ENCODE measurements at regions not wholly inside any gene's neighbourhood (a gene's known extent, or its start where the extent isn't known, plus 50 kb on each side); places are given as distances from the start of the nearest gene placed in this dataset.

DNA sequence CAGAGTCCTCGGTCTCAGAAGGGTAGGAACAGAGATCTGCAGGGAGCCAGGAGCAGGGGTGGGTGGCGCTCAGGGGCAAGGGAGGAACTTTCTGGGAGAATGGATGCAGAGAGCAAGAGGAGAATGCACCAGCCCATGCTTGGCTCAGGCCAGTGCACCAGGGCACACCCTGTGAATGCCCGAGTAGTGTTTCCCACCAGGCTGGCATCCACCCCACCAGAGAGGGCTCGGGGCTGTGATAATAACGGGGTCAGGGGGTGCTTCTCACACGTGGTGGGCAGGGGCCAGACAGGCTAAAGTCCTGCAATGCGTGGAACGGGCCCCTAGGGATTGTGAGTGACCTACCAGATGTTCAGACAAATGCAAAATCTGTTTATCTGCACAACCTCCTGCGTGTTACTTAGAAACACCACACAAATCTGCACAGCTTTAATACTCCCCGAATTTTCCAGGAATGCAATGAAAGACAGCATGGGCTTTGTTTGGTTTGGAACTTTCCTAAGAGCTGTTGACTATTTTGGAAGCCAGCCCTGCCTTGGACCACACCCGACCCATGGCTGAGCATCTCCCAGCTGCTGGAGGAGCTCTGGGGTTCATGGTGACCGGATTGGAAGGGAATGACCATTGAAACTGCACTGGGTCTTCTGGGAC lies 368.3 kb downstream of the SHANK2 start:
- no peak for DNase-seq (ENCODE audit: low spot score)
- TF ChIP-seq, protein P1, sequence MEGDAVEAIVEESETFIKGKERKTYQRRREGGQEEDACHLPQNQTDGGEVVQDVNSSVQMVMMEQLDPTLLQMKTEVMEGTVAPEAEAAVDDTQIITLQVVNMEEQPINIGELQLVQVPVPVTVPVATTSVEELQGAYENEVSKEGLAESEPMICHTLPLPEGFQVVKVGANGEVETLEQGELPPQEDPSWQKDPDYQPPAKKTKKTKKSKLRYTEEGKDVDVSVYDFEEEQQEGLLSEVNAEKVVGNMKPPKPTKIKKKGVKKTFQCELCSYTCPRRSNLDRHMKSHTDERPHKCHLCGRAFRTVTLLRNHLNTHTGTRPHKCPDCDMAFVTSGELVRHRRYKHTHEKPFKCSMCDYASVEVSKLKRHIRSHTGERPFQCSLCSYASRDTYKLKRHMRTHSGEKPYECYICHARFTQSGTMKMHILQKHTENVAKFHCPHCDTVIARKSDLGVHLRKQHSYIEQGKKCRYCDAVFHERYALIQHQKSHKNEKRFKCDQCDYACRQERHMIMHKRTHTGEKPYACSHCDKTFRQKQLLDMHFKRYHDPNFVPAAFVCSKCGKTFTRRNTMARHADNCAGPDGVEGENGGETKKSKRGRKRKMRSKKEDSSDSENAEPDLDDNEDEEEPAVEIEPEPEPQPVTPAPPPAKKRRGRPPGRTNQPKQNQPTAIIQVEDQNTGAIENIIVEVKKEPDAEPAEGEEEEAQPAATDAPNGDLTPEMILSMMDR (IDR thresholded peaks at IDR 0.05): no peak
- no peak for ATAC-seq (ENCODE audit: low FRiP score)

DNA sequence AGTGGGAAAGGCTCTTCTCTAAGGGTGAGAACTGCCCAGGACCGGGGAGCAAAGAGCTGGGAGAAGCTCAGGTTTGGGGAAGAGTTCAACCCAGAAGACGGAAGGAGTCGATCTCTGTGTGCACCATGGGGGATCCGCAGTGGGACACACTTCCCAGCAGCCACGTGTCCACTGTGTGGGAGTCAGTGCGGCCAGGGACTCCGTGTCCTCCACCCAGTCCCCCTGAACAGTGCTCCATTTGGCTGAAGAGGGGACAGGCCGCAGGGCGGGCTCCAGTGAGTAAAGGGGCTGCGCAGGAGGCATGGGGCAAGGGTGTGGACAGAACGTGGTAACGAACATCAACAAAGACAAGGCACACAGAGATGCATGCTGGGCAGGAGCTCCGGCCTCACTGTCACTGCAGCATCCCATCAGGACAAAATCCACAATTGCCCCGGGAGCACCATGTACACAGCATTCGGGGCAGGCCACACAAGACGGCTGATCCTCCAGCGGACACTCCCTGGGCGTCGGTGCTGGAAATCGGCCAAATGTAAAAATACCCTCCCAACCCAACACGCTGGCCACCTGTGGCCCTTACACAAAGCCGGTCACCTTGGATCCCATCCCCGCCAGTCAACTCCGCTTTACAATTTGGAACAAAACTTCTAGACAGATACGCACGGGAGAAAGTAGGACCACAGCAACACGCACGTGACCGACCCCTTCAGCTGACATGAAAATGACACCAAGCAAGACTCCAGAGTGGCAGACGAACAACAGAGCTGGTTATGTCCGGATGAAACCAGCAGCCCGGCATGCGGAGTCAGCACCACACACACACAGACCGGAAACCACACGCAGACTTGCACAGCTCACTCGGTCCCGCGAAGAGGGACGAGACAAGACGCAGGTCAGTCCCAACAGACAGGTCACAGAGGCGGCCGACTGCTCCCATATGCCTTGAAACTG lies 366.8 kb downstream of the SHANK2 start:
- TF ChIP-seq, protein P1 (IDR thresholded peaks at IDR 0.05): no peak
- DNase-seq (ENCODE audit: low spot score) (no peak), ATAC-seq (ENCODE audit: low FRiP score) (no peak)

DNA sequence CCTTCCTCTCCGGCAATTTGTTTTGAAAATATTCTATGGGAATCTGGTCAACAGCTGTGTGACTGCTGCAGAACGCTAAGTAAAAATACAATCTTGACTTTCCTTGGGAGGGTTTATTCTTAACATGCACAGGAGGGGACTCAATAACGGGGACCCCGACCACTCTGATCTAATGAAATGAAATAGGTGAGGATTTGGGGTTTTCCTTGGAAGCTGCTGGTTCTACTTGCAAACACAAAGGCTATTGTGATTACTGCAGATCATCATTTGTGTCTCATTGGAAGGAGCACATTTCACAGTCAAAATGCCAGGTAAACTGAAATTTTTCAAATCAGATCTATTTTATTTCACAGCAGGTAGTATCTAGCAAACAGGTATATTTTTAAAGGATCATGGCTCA lies 366.1 kb downstream of the SHANK2 start:
- TF ChIP-seq, protein P1 (IDR thresholded peaks at IDR 0.05): no peak
- DNase-seq (ENCODE audit: low spot score): no peak
- no peak for ATAC-seq (ENCODE audit: low FRiP score)

DNA sequence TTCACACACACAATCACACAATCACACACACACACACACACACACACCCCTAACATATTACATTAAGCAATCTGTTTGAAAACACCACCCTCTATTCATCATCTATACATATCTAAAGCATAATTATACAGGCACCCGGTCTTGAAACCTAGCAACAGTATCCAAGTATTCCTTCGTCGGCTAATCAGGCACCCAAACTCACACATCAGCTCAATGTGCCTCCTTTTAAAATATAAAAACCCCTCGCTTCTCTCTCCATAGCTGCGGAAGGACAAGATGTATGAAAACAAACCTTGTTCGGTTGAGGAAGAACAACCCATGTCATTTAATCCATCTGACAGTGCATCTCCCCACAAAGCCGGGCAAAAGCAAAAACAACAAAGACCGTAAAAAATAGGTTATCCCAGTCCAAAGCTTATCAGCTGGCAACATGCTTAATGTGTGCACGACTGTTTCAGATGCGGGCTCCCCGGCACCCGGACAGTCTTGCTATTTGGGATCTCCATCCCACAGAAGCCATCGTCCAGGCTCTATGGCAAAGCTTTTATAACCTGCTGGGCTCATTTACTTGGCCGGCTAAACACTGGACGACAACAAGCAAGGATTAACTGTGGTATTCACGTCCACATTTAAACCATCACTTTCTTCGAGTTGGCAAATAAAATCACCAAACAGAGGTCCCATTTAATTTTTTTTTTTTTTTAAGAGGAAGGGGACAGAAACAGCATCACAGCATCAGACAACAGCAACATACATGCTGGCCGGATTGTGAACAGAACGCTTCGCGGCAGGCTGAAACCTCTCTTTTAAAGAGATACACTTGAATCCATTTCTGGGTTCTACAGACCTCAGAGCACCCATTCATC lies 365.5 kb downstream of the SHANK2 start:
- DNase-seq (ENCODE audit: low spot score): no peak
- TF ChIP-seq, protein P1 (IDR thresholded peaks at IDR 0.05): no peak
- no peak for ATAC-seq (ENCODE audit: low FRiP score)

DNA sequence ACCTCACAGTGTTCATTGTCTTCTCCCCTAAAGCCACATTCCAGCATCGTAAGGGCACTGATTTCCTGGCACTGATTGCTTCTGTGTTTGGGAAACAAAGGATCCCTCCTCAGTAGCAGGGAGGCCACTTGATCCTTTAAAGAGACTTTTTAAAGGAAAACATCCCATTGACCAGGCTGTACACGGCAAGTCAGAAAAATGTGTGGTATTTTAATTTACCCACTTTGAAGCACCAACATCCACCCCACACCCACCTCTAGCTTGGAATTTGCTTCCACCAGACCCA lies 364.9 kb downstream of the SHANK2 start:
- ATAC-seq (ENCODE audit: low FRiP score) (no peak), DNase-seq (ENCODE audit: low spot score) (no peak)
- TF ChIP-seq, protein P1 (IDR thresholded peaks at IDR 0.05): no peak

DNA sequence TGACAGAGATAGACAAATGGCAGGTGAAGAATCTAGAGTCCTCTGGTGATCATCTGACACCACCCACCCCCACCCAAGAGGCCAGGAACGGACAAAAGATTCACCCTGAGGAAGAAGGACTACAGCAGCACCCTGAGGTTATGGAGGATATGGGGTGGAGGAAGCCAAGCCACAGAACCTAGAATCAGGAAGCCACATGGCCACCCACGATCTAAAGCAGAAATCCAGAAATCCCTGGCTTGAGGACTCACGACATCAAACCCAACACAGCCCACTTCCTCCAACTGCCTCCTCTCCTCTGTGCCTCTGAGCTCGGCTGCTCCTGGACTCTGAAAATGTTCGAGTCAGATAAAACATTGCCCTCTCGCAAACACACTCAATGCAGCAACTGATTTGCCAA lies 364.3 kb downstream of the SHANK2 start:
- TF ChIP-seq, protein P1 (IDR thresholded peaks at IDR 0.05): no peak
- no peak for ATAC-seq (ENCODE audit: low FRiP score)
- DNase-seq (ENCODE audit: low spot score): no peak

Data from omental fat pad (tissue), 3 donors.